ENCODE measurements at regions not wholly inside any gene's neighbourhood (a gene's known extent, or its start where the extent isn't known, plus 50 kb on each side); places are given as distances from the start of the nearest gene placed in this dataset.

DNA sequence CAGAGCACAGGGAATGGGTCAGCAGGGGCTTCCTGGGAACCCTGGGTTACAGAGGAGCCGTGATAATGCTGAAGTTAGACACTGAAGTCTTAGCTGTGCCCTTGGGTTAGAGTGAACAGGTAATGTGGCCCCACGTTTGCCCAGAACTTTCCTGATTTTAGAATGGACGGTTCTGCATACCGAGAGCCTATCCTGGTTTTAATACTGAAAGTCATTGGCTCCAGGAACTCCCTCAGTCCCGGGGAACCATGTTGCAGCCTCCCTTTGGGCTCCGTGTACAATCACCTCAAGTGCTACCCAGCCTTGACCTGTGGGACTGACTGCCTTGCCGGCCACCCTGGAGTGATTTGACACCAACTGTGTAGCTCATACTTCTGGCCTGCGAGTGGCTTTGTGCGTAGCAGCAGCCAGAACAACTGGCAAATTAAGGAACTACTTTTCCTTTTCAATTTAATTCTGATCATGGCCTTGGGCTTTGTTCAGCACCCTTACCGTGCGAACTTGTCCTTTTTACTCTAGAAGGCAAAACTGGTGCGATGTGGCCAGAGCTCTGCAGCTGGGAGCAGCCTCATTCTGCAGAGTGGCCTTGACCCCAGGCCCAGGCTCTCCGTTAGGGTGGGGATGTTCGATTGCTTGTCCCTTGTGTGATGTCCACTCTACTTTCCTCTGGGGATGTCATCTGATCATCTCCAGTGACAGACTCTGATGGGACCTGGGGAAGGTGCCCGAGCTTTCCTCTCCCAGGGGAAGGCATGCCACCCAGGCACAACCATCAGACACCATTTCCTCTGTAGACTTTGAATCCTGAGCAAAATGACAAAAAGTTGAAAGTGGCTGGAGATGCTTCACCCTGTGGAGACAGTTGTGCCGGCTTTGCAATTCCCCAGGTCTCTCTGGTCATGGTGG lies 265.9 kb downstream of the GLRX3 start:
- H3K36me3 Mint-ChIP-seq (ENCODE audit: low read depth) = no peaks in the 10 kb centered on the region
- no peak for DNase-seq (ENCODE audit: low read depth, low spot score)
- peaks cover 7% of the 10 kb centered on the region for H3K9me3 Mint-ChIP-seq
- H3K27ac Mint-ChIP-seq (ENCODE audit: unreplicated experiment) = no peak overlapping the region
- H3K27me3 Mint-ChIP-seq (ENCODE audit: low read depth) = peaks cover 18% of the 10 kb centered on the region
- H3K4me3 Mint-ChIP-seq = no peak overlapping the region
- no peaks in the 10 kb centered on the region for H3K4me1 Mint-ChIP-seq
- no peak for TF ChIP-seq CTCF (conservative IDR thresholded peaks at IDR 0.05)

DNA sequence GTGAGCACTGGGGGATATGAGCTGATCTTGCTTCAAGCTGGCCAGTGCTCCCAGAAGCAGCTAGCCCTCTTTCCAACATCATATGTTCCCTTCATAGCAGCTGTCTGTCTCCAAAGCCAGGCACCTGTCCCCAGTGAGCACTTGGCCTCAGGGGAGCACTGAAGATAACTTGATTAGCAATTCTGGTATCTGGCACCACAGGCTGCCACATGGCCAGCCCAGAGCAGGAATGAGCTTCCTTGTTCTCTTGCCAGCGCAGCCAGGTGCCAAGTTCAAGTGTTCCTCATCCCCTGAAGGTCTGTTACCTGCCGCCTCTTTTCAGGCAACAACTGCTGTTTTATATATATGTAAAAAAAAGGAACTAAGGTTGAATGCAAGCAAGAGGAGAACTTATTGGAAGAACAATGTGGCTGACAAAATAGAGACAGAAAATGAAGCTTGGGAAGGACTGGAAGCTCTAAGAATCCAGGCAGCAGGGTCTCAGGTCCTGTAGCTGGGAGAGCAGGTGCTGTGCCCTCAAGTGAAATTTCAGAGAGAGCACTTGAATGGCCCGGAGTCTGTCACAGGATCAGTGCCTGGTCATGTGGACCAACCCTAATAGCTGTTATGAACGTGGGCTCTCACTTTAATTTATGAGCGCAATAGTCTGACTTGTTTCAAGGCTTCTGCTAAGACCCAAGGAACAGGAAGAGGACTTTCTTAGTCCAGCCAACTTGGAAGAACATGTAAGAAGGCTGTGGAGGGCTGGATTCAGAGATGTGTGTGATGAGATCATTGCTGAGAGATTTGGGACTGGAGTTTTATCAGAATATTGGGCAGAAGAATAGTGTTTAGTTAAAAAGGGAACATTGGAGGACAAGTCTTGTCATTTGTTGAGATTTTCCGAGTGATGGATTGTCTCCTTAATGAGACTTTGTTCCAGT lies 267.2 kb downstream of the GLRX3 start:
- peaks cover 7% of the 10 kb centered on the region for H3K9me3 Mint-ChIP-seq
- no peak for TF ChIP-seq CTCF (conservative IDR thresholded peaks at IDR 0.05)
- H3K27me3 Mint-ChIP-seq (ENCODE audit: low read depth) = peaks cover 18% of the 10 kb centered on the region
- H3K4me3 Mint-ChIP-seq = no peak overlapping the region
- DNase-seq (ENCODE audit: low read depth, low spot score) = no peak
- H3K27ac Mint-ChIP-seq (ENCODE audit: unreplicated experiment) = no peak overlapping the region
- H3K36me3 Mint-ChIP-seq (ENCODE audit: low read depth) = no peaks in the 10 kb centered on the region
- H3K4me1 Mint-ChIP-seq = no peaks in the 10 kb centered on the region

GRCh38 chr10:130404476-130405055 lies 268.4 kb downstream of the GLRX3 start:
- Mint-ChIP-seq H3K9me3 (peaks cover 3% of the 10 kb centered on the region), H3K36me3 (ENCODE audit: low read depth) (no peaks in the 10 kb centered on the region), H3K4me1 (no peaks in the 10 kb centered on the region), H3K27ac (ENCODE audit: unreplicated experiment) (no peak overlapping the region), H3K27me3 (ENCODE audit: low read depth) (peaks cover 18% of the 10 kb centered on the region), H3K4me3 (no peak overlapping the region)
- no peak for DNase-seq (ENCODE audit: low read depth, low spot score)
- TF ChIP-seq CTCF (conservative IDR thresholded peaks at IDR 0.05) = no peak

GRCh38 chr10:130407052-130407451 lies 270.9 kb downstream of the GLRX3 start:
- no peak overlapping the region for H3K27ac Mint-ChIP-seq (ENCODE audit: unreplicated experiment)
- no peaks in the 10 kb centered on the region for H3K36me3 Mint-ChIP-seq (ENCODE audit: low read depth)
- peaks cover 10% of the 10 kb centered on the region for H3K4me1 Mint-ChIP-seq
- no peak for TF ChIP-seq CTCF (conservative IDR thresholded peaks at IDR 0.05)
- no peak overlapping the region for H3K4me3 Mint-ChIP-seq
- DNase-seq (ENCODE audit: low read depth, low spot score) = no peak
- H3K9me3 Mint-ChIP-seq = peaks cover 3% of the 10 kb centered on the region
- peaks cover 24% of the 10 kb centered on the region for H3K27me3 Mint-ChIP-seq (ENCODE audit: low read depth)

DNA sequence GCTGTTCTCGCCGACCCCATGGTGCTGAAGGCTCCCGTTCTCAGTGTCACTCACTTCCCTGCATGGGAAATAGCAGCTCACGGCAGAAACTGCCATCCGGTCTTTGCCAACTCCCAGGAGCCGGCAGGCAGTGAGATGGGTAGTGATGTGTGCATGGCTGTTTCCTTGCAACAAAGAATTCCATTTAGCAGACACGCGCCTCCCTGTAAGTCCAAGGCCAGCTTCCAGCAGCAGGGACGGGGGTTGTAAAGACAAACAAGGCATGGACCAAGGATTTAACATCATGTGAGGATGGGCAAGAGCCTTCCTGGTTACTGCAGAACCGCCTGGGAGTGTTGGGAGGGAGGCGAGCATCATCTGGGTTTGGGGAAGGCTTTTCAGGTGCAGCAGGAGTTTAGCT lies 273.1 kb downstream of the GLRX3 start:
- H3K36me3 Mint-ChIP-seq (ENCODE audit: low read depth) = no peaks in the 10 kb centered on the region
- peaks cover 16% of the 10 kb centered on the region for H3K27me3 Mint-ChIP-seq (ENCODE audit: low read depth)
- no peak overlapping the region for H3K27ac Mint-ChIP-seq (ENCODE audit: unreplicated experiment)
- peaks cover 3% of the 10 kb centered on the region for H3K9me3 Mint-ChIP-seq
- H3K4me1 Mint-ChIP-seq = peaks cover 11% of the 10 kb centered on the region
- no peak overlapping the region for H3K4me3 Mint-ChIP-seq
- no peak for DNase-seq (ENCODE audit: low read depth, low spot score)
- TF ChIP-seq CTCF (conservative IDR thresholded peaks at IDR 0.05) = no peak

Measured in neural crest cell (in vitro differentiated cells).